PC-9 (cell line): ENCODE measurements at regions not wholly inside any gene's neighbourhood (a gene's known extent, or its start where the extent isn't known, plus 50 kb on each side); places are given as distances from the start of the nearest gene placed in this dataset.

ENCODE experiments used
- BruUV-seq: library from RNA; stranded (reverse); fragments of 400-500 nt; replicated peaks from 2 replicates; lab custom pipeline; 2021; lab: Mats Ljungman, UMichigan
- CTCF ChIA-PET: fragments of 300-600 bp; sonication (Branson Sonifier 250); formaldehyde crosslinking; loops from one replicate; lab custom pipeline; 2022; ENCODE audit warnings: antibody characterized with exemption; lab: Charles Lee
- POLR2A ChIA-PET: fragments of 300-600 bp; sonication (Branson Sonifier 250); formaldehyde crosslinking; loops from one replicate; lab custom pipeline; 2022; ENCODE audit warnings: antibody characterized with exemption; ENCODE audit not compliant: unreplicated experiment; lab: Charles Lee
- DNase-seq, 2 experiments: peaks; one replicate each; pipeline versions ENCODE4 v3.0.0 to v3.0.0-alpha.2; 2015 to 2022; ENCODE audit warnings: mixed read lengths in 1 of 2
- H2AFZ ChIP-seq: fragments of 200-600 bp; sonication (generic); 2 replicates; pipeline ENCODE4 v1.8.1; 2017; ENCODE audit warnings: antibody characterized with exemption
- H3F3A ChIP-seq: fragments of 200-600 bp; sonication (generic); 2 replicates; pipeline ENCODE4 v1.8.1; 2017; ENCODE audit warnings: antibody characterized with exemption, mild to moderate bottlenecking, low read depth; ENCODE audit not compliant: insufficient read depth
- H3K27ac ChIP-seq: fragments of 200-600 bp; sonication (generic); 2 replicates; pipeline ENCODE4 v1.6.1; 2016; ENCODE audit warnings: mixed run types
- H3K27me3 ChIP-seq: fragments of 200-600 bp; sonication (generic); 2 replicates; pipeline ENCODE4 v1.6.1; 2016; ENCODE audit warnings: low read depth, mixed run types; ENCODE audit not compliant: insufficient read depth
- H3K36me3 ChIP-seq: fragments of 200-600 bp; sonication (generic); 2 replicates; pipeline ENCODE4 v1.6.1; 2016; ENCODE audit warnings: low read depth, mixed run types
- H3K4me1 ChIP-seq: fragments of 200-600 bp; sonication (generic); replicated peaks from 2 replicates; pipeline ENCODE4 v1.6.1; 2016; ENCODE audit warnings: mixed run types; ENCODE audit not compliant: insufficient read depth
- H3K4me2 ChIP-seq: fragments of 200-600 bp; sonication (generic); 2 replicates; pipeline ENCODE4 v1.6.1; 2017; ENCODE audit warnings: mixed run types
- H3K4me3 ChIP-seq: fragments of 200-600 bp; sonication (generic); 2 replicates; pipeline ENCODE4 v1.6.1; 2016; ENCODE audit warnings: mixed run types
- H3K79me2 ChIP-seq: fragments of 200-600 bp; sonication (generic); 2 replicates; pipeline ENCODE4 v1.6.1; 2017; ENCODE audit warnings: low read depth, mixed run types
- H3K9me2 ChIP-seq: fragments of 200-600 bp; sonication (generic); 2 replicates; pipeline ENCODE4 v1.8.1; 2017; ENCODE audit warnings: mild to moderate bottlenecking; ENCODE audit not compliant: insufficient read depth
- H3K9me3 ChIP-seq: fragments of 200-600 bp; sonication (generic); 2 replicates; pipeline ENCODE4 v1.8.1; 2016; ENCODE audit warnings: low read depth; ENCODE audit not compliant: insufficient read depth
- H4K20me1 ChIP-seq: fragments of 200-600 bp; sonication (generic); 2 replicates; pipeline ENCODE4 v1.8.1; 2017; ENCODE audit not compliant: insufficient read depth
- EZH2 ChIP-seq: fragments of 200-600 bp; sonication (generic); IDR thresholded peaks from 2 replicates; pipeline ENCODE4 v1.8.0; 2017; ENCODE audit warnings: antibody characterized with exemption, low read depth
- intact Hi-C: fragments of 100-400 bp; cut with micrococcal nuclease; formaldehyde crosslinking; loops from one replicate; pipeline ENCODE4 v1.10.0; 2022; ENCODE audit not compliant: unreplicated experiment
- TF ChIP-seq, protein P1 (sequence below): fragments of 200-600 bp; sonication (generic); conservative IDR thresholded peaks from 2 replicates; pipeline ENCODE4 v1.6.1; 2017; ENCODE audit warnings: mixed run types, antibody characterized with exemption, mild to moderate bottlenecking, moderate library complexity

DNA sequence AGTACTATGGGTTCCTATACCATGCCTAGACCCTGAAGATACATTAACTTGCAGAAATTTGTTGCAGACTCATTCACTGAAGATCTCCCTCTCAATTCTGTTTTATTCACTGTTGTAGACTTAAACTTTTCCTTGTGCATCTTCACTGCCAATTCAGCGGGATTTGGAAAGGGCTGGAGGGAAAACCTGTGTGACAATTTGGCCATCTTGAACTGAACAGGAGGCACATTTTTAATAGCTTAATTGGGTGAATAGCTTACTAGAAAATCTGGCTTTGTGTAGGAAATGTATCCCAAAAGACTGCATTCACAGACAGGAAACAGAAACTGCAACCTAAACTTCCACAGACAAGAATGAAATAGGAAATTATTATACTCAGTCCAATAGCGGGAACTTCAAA, 512.3 kb downstream of the XIRP2 start:
- Histone ChIP-seq H3K79me2 (no peaks in the 10 kb centered on the region), H3K4me3 (no peak overlapping the region), H3K4me2 (no peak overlapping the region), H3K9me3 (no peaks in the 10 kb centered on the region), H3K36me3 (no peaks in the 10 kb centered on the region), H3K9me2 (no peaks in the 10 kb centered on the region), H3K27ac (no peak overlapping the region), H3K27me3 (no peaks in the 10 kb centered on the region), H3K4me1 (no peaks in the 10 kb centered on the region), H4K20me1 (no peaks in the 10 kb centered on the region), H2AFZ (no peak overlapping the region), H3F3A (no peaks in the 10 kb centered on the region)
- no TSS peak for BruUV-seq
- no peak for DNase-seq
- ChIA-PET POLR2A (no interaction called here), CTCF (no interaction called here)
- intact Hi-C loops = no loop called here
- no peak for TF ChIP-seq EZH2
- TF ChIP-seq, protein P1, sequence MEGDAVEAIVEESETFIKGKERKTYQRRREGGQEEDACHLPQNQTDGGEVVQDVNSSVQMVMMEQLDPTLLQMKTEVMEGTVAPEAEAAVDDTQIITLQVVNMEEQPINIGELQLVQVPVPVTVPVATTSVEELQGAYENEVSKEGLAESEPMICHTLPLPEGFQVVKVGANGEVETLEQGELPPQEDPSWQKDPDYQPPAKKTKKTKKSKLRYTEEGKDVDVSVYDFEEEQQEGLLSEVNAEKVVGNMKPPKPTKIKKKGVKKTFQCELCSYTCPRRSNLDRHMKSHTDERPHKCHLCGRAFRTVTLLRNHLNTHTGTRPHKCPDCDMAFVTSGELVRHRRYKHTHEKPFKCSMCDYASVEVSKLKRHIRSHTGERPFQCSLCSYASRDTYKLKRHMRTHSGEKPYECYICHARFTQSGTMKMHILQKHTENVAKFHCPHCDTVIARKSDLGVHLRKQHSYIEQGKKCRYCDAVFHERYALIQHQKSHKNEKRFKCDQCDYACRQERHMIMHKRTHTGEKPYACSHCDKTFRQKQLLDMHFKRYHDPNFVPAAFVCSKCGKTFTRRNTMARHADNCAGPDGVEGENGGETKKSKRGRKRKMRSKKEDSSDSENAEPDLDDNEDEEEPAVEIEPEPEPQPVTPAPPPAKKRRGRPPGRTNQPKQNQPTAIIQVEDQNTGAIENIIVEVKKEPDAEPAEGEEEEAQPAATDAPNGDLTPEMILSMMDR = no peak

DNA sequence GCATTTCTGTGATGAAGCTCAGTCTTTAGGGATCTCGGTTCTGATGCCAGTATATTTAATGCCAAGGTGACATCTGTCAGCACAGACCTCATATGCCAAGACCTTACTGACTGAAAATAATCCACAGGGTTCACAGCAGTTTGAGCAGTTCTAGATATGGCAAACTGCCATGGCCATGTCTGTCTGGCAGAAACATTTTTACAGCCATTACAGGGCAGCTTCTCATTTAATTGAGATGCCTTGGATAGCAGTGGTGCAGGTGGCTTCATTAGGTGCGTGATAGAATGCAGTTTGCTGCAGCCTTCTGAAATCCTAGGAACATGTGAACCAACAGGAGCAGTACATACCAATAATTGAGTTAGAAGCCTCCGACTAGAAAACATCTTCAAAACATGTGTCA, 510.6 kb downstream of the XIRP2 start:
- POLR2A ChIA-PET = no interaction called here
- BruUV-seq = no TSS peak

DNA sequence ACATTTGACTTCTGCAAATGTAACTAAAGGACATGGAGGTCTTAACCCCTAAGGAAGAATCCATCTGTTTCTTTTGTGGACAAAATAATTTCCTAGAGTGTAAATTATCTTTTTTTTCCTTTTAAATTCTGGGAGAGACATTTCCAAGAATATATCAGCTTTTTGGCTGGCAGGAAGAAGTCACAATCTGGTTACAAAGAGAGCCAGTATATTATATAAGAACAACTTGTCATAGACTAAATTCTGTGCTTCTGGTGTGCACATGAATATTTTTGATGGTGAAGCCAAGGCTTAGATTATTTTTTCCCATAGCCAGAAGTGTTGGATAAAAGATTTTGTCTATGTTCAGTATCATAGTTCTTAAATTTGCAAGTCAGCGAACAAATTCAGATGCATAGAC, 500.6 kb downstream of the XIRP2 start:
- Histone ChIP-seq H3K27me3 (no peaks in the 10 kb centered on the region), H3K27ac (no peak overlapping the region), H3F3A (no peaks in the 10 kb centered on the region), H3K4me2 (no peak overlapping the region), H4K20me1 (no peaks in the 10 kb centered on the region), H3K36me3 (no peaks in the 10 kb centered on the region), H3K9me2 (no peaks in the 10 kb centered on the region), H3K79me2 (no peaks in the 10 kb centered on the region), H2AFZ (no peak overlapping the region), H3K4me3 (no peak overlapping the region), H3K4me1 (no peaks in the 10 kb centered on the region), H3K9me3 (no peaks in the 10 kb centered on the region)
- CTCF ChIA-PET = no interaction called here
- POLR2A ChIA-PET = no interaction called here
- no peak for TF ChIP-seq EZH2
- TF ChIP-seq, protein P1 = no peak
- no TSS peak for BruUV-seq
- DNase-seq = no peak
- intact Hi-C loops = no loop called here

More for the DNA sequence above, 510.6 kb downstream of the XIRP2 start:
- H3K9me3 ChIP-seq = no peaks in the 10 kb centered on the region
- H3K4me3 ChIP-seq = no peak overlapping the region
- H2AFZ ChIP-seq = no peak overlapping the region
- H4K20me1 ChIP-seq = no peaks in the 10 kb centered on the region
- H3K4me2 ChIP-seq = no peak overlapping the region
- no peaks in the 10 kb centered on the region for H3K4me1 ChIP-seq
- CTCF ChIA-PET = no interaction called here
- no peaks in the 10 kb centered on the region for H3F3A ChIP-seq
- no peaks in the 10 kb centered on the region for H3K79me2 ChIP-seq
- H3K27ac ChIP-seq = no peak overlapping the region
- TF ChIP-seq EZH2 = no peak
- TF ChIP-seq, protein P1 = no peak
- no peaks in the 10 kb centered on the region for H3K36me3 ChIP-seq
- intact Hi-C loops = no loop called here
- H3K27me3 ChIP-seq = no peaks in the 10 kb centered on the region
- DNase-seq = no peak
- no peaks in the 10 kb centered on the region for H3K9me2 ChIP-seq
